ENCODE measurements at regions not wholly inside any gene's neighbourhood (a gene's known extent, or its start where the extent isn't known, plus 50 kb on each side); places are given as distances from the start of the nearest gene placed in this dataset.
"Not testable (repeated sequence)": the region's sequence is repeated elsewhere in the genome, so short reads cannot be mapped to it uniquely, and the experiment has no call there.

GRCh38 chrY:20891440-20892160 is 135.7 kb downstream of the RPS4Y2 start:
- Histone ChIP-seq H3K27me3 (no peaks in the 10 kb centered on the region), H3K4me3 (no peak overlapping the region), H3K27ac (no peak overlapping the region), H3K9me3 (no peaks in the 10 kb centered on the region), H3K4me1 (no peaks in the 10 kb centered on the region), H3K36me3 (no peaks in the 10 kb centered on the region)
- intact Hi-C loops (cut with DNase I; ENCODE audit: low total_unique reads): no loop called here
- WGBS, 2 donors (ENCODE audit: low coverage in 1 of 2): no CpG with 5 or more reads among the region's 3 CpGs
- in situ Hi-C loops (cut with MboI; ENCODE audit: low pct_ligation_motif_present in 1 of 4, low pct_unique_long_range_greater_than_20kb in 1 of 4, low sequenced_read_pairs in 3 of 4): no loop called here
- TF ChIP-seq POLR2AphosphoS5 (IDR thresholded peaks at IDR 0.05) (no peak), EP300 (IDR thresholded peaks at IDR 0.05; ENCODE audit: low read depth) (no peak), POLR2A (IDR thresholded peaks at IDR 0.05) (no peak), CTCF (IDR thresholded peaks at IDR 0.05) (no peak)
- no peak for DNase-seq

- H3K4me3 ChIP-seq; H3K4me1 ChIP-seq; H3K9me3 ChIP-seq; H3K27me3 ChIP-seq; in situ Hi-C loops (cut with MboI; ENCODE audit: low pct_ligation_motif_present in 1 of 4, low pct_unique_long_range_greater_than_20kb in 1 of 4, low sequenced_read_pairs in 3 of 4); intact Hi-C loops (cut with DNase I; ENCODE audit: low total_unique reads); H3K27ac ChIP-seq; H3K36me3 ChIP-seq; DNase-seq: not testable (repeated sequence)
- WGBS, 2 donors (ENCODE audit: low coverage in 1 of 2): no CpG with 5 or more reads among the region's 4 CpGs
Measured at GRCh38 chrY:20925350-20926091, 169.6 kb downstream of the RPS4Y2 start.

- Histone ChIP-seq H3K4me1 (no peaks in the 10 kb centered on the region), H3K9me3 (no peaks in the 10 kb centered on the region), H3K27me3 (no peaks in the 10 kb centered on the region), H3K36me3 (no peaks in the 10 kb centered on the region), H3K4me3 (no peak overlapping the region), H3K27ac (no peak overlapping the region)
- DNase-seq: no peak
- no CpG with 5 or more reads among the region's 6 CpGs for WGBS, 2 donors (ENCODE audit: low coverage in 1 of 2)
- in situ Hi-C loops (cut with MboI; ENCODE audit: low pct_ligation_motif_present in 1 of 4, low pct_unique_long_range_greater_than_20kb in 1 of 4, low sequenced_read_pairs in 3 of 4): no loop called here
- no peak for TF ChIP-seq CTCF (IDR thresholded peaks at IDR 0.05)
- no peak for TF ChIP-seq POLR2AphosphoS5 (IDR thresholded peaks at IDR 0.05)
- TF ChIP-seq EP300 (IDR thresholded peaks at IDR 0.05; ENCODE audit: low read depth): no peak
- intact Hi-C loops (cut with DNase I; ENCODE audit: low total_unique reads): no loop called here
Measured at GRCh38 chrY:20929691-20930342, 173.9 kb downstream of the RPS4Y2 start.

- in situ Hi-C loops (cut with MboI; ENCODE audit: low pct_ligation_motif_present in 1 of 4, low pct_unique_long_range_greater_than_20kb in 1 of 4, low sequenced_read_pairs in 3 of 4); H3K27ac ChIP-seq; H3K4me3 ChIP-seq; H3K4me1 ChIP-seq; H3K36me3 ChIP-seq; H3K27me3 ChIP-seq; intact Hi-C loops (cut with DNase I; ENCODE audit: low total_unique reads); DNase-seq; H3K9me3 ChIP-seq: not testable (repeated sequence)
- 40% methylated on average over 1 of the region's 7 CpGs; no CpG with 5 or more reads in 1 of the 2 donors for WGBS, 2 donors (ENCODE audit: low coverage in 1 of 2)
Measured at GRCh38 chrY:20936709-20937251, 180.9 kb downstream of the RPS4Y2 start.

GRCh38 chrY:20961512-20961911 is 205.6 kb downstream of the RPS4Y2 start:
- no peak for DNase-seq
- no peak overlapping the region for H3K4me3 ChIP-seq
- in situ Hi-C loops (cut with MboI; ENCODE audit: low pct_ligation_motif_present in 1 of 4, low pct_unique_long_range_greater_than_20kb in 1 of 4, low sequenced_read_pairs in 3 of 4) (no loop called here), intact Hi-C loops (cut with DNase I; ENCODE audit: low total_unique reads) (no loop called here)
- no peaks in the 10 kb centered on the region for H3K36me3 ChIP-seq
- no peak overlapping the region for H3K27ac ChIP-seq
- H3K27me3 ChIP-seq: no peaks in the 10 kb centered on the region
- no peaks in the 10 kb centered on the region for H3K4me1 ChIP-seq
- H3K9me3 ChIP-seq: no peaks in the 10 kb centered on the region
- 55% methylated on average over 1 of the region's 2 CpGs; no CpG with 5 or more reads in 1 of the 2 donors for WGBS, 2 donors (ENCODE audit: low coverage in 1 of 2)
- TF ChIP-seq CTCF (IDR thresholded peaks at IDR 0.05): no peak
- TF ChIP-seq POLR2A (IDR thresholded peaks at IDR 0.05): no peak
- TF ChIP-seq POLR2AphosphoS5 (IDR thresholded peaks at IDR 0.05): no peak
- TF ChIP-seq EP300 (IDR thresholded peaks at IDR 0.05; ENCODE audit: low read depth): no peak
